G401.6 (cell line): ENCODE measurements at regions not wholly inside any gene's neighbourhood (a gene's known extent, or its start where the extent isn't known, plus 50 kb on each side); places are given as distances from the start of the nearest gene placed in this dataset.
"Not testable (repeated sequence)": the region's sequence is repeated elsewhere in the genome, so short reads cannot be mapped to it uniquely, and the experiment has no call there.

Experiments
- FAIRE-seq: peaks from 2 replicates; lab custom pipeline; 2012; peaks lifted over from hg19 to GRCh38; lab: Jason Lieb, UNC

DNA sequence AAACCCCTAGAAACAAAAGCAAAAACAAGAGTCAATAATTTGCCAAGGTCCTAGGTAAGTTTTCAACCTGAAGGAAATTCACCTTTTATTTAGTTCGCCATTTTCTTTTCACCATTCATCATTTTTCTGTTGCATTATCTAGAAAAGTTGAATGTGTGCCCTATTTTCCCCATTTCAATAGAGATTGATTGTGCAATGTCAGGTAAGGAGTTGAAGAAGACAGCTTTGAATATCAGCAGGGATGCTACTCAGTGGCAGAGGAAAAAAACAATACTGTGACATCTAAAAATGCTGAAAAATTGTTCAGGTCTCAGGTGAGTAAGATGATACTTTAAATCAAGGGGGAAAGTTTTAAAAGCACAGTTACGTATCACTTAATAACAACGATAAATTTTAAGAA, 813.7 kb downstream of the DTWD2 start:
- FAIRE-seq = no peak

DNA sequence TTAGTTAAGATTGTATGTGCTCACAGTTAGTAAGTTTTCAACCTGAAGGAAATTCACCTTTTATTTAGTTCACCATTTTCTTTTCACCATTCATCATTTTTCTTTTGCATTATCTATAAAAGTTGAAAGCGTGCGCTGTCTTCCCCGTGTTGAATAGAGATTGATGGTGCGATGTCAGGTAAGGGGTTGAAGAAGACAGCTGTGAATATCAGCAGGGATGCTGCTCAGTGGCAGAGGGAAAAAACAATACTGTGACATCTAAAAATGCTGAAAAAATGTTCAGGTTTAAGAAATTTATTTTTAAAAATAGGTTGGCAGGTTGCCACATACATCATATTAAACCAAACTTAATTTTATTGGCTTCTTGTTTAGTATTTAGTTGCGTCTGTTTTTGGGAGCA, 815.0 kb downstream of the DTWD2 start:
- FAIRE-seq = no peak

DNA sequence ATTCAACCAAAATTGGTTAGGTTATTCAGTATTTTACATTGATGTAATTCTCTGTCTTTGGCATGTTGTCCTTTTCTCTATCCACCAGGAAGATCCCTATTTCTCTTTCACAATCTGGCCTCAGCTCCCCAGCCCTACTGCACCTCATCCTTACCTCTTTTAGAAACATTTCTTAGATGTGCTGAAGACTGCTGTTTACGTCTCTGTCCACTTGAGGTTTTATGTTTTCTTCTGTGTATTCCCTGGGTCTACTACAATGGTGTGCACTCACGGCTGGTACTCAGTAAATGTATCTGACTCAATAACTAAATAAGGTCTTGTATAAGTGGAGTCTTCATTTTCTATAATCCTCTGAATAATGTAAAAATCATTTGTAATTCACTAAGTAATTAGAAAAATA, 822.7 kb downstream of the DTWD2 start:
- no peak for FAIRE-seq

- FAIRE-seq = no peak
Measured at GRCh38 chr5:118156181-118156580, 832.2 kb downstream of the DTWD2 start.

- FAIRE-seq = no peak
Measured at GRCh38 chr5:118146824-118147223, 841.5 kb downstream of the DTWD2 start.

GRCh38 chr5:118144540-118144939, 843.8 kb downstream of the DTWD2 start:
- no peak for FAIRE-seq

DNA sequence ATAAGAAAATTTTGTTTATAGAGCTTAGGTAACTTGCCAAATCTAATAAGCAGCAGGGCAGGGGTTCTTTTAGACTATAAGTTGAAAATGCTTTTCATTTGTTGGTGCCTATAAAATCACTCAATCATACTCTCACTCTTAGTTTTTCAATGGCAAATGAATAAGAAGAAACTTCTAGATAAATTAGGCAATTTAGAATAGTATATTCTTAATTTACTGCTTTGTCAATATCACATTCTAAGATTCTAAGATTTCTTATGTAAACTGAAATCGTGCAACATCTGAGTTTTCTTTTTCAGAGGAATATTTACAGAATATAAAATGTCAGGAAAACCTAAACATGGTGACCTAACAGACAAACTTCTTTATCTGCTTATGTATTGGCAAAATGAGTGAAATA, 849.0 kb downstream of the DTWD2 start:
- no peak for FAIRE-seq

DNA sequence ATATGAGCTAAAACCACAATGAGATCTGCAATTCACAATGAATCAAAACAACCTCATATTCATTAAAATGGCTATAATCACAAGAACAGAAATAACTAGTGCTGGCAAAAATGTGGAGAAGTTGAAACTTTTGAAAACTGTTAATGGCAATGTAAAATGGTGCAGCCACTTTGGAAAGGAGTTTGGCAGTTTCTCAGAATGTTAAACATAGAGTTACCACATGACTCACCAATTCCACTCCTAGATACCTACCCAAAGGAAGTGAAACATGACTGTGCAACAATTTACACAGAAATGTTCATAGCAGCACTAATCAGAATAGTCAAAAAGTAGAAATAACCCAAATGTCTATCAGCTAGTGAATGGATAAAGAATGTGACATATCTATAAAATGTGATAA, 862.2 kb downstream of the DTWD2 start:
- FAIRE-seq = no peak

DNA sequence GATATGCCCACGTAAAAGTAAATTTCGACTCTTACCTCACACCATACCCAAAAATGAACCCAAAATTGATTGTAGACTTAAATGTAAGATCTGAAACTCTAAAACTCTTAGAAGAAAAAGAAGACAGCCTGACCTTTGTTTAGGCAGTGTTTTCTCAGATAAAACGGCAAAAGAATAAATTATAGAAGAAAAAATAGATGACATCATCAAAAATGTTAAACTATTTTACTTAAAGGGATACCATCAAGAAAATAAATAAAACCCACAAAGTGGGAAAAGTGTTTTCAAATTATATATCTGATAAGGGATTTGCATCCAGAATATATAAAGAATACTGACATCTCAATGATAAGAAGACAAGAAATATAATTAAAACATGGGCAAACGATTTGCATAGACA, 862.7 kb downstream of the DTWD2 start:
- no peak for FAIRE-seq

- no peak for FAIRE-seq
Measured at GRCh38 chr5:118121258-118121657, 867.1 kb downstream of the DTWD2 start.

- no peak for FAIRE-seq
Measured at GRCh38 chr5:118115791-118116190, 872.6 kb downstream of the DTWD2 start.

- FAIRE-seq = no peak
Measured at GRCh38 chr5:118111956-118112355, 876.4 kb downstream of the DTWD2 start.

GRCh38 chr5:118107246-118107645, 881.1 kb downstream of the DTWD2 start:
- not testable (repeated sequence) for FAIRE-seq

DNA sequence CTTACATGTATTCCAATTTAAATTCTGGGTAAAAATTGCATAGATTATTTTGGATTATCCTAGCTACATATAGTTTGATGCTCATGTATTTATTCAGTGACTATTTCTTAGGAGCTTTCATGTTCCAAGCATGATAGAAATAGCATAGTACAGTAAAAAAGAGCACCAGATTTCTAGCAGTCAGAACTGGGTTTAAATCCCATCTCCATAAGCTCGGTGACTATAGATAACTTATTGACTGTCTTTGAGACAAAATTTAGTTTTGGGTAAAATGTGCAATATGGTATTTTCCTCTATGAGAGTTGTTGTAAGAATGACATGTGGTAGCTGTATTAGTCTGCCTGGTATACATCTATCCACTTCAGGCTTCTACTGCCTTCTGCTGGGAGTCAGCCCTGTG, 889.6 kb downstream of the DTWD2 start:
- no peak for FAIRE-seq

DNA sequence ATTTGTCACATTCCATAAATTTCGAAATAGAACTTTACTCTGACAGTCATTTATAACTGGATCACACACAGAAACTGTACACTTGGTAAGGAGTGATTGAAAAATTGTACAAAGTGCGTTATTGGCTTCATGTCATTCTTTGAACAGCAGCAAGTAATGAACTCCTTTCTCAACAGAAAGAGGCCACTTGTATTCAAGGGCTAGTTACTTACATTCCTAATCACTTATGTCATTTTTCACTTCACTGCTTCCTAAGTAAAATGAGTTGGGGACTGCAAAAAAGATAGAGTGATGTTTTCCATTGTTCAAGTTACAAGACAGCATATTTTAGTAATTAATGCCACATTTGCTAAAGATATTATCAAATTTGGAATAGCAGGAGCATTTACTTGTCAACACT, 893.2 kb downstream of the DTWD2 start:
- no peak for FAIRE-seq

GRCh38 chr5:118088448-118088847, 899.9 kb downstream of the DTWD2 start:
- FAIRE-seq = no peak

DNA sequence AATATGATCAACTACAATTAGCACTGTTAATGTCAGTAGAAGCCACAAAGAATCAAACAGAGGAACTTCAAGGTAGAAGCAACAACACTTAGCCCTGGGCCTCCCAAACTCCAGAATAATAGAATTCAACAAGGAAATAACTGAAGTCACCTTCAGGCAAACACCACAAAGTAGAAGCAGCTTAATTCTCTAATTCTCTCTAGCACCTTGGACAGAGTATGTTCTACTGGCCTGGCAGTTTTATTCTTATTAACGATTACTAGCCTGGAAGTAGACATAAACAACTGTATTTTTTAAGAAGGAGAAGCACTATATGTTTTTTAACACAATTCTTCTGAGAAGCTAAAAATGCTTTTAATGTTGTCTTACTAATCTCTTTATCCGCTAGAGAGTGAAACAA, 911.9 kb downstream of the DTWD2 start:
- FAIRE-seq = no peak

GRCh38 chr5:118070041-118070440, 918.3 kb downstream of the DTWD2 start:
- FAIRE-seq = no peak

- FAIRE-seq = no peak
Measured at GRCh38 chr5:118069452-118069851, 918.9 kb downstream of the DTWD2 start.

GRCh38 chr5:118068886-118069285, 919.5 kb downstream of the DTWD2 start:
- FAIRE-seq = no peak

- not testable (repeated sequence) for FAIRE-seq
Measured at GRCh38 chr5:118063836-118064235, 924.5 kb downstream of the DTWD2 start.

- peak; percentile 3 for FAIRE-seq
Measured at GRCh38 chr5:118060833-118061232, 927.5 kb downstream of the DTWD2 start.

GRCh38 chr5:118052503-118052902, 935.8 kb downstream of the DTWD2 start:
- FAIRE-seq = no peak

DNA sequence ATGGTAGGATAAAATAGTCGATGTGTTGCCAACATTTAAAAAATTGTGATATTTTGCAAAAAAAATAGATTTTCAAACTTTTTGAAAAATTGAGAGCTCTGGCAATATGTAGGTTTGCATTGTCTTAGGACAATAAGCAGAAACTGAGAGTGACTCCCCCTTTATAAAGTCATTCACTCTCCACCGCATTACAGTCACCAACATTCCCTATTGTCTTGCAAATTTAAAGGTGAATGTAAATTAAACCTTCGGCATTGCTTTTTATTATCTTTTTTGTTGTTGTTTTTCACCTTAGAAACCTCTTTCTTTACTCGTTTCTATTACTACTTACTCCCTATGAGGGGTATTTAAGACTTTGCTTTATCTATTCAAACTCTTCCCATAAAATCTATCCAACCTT, 944.2 kb downstream of the DTWD2 start:
- FAIRE-seq = no peak

DNA sequence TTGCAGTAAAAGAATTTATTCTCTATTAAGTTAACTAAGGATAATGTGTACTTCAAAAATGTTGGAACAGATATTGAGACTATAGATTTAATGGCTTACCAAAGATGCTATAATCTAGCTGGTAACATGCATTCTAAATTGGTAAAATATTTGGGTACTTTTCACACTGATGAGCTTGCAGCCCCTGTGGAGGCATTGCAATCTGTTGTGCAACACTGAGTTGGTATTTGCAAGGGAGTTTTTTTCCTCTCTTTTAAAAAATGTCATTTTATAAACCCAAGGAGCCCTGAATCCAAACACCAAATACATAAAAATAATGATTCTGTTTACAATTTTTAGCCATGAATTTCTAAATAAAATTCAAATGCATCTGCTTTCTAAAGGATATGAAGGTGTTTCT, 944.8 kb downstream of the DTWD2 start:
- no peak for FAIRE-seq
